WTC11 (cell line): ENCODE measurements at regions not wholly inside any gene's neighbourhood (a gene's known extent, or its start where the extent isn't known, plus 50 kb on each side); places are given as distances from the start of the nearest gene placed in this dataset.

Experiments used
- EMX1 ChIP-seq: fragments of 250-450 bp; sonication (Bioruptor Pico); IDR thresholded peaks from 2 replicates; pipeline ENCODE4 v1.8.0; 2021; ENCODE audit warnings: mild to moderate bottlenecking
- FOXK1 ChIP-seq: sonication (generic); formaldehyde crosslinking; IDR thresholded peaks from 2 replicates; pipeline ENCODE4 v1.8.0; 2022; ENCODE audit warnings: mild to moderate bottlenecking, moderate library complexity, missing genetic modification reagents
- NFYB ChIP-seq: sonication (generic); formaldehyde crosslinking; conservative IDR thresholded peaks from 2 replicates; pipeline ENCODE4 v1.8.0; 2022; ENCODE audit warnings: low read depth, missing genetic modification reagents
- ZBTB21 ChIP-seq: sonication (generic); formaldehyde crosslinking; IDR thresholded peaks from 2 replicates; pipeline ENCODE4 v1.8.1; 2023; ENCODE audit warnings: mild to moderate bottlenecking, missing genetic modification reagents, borderline replicate concordance
- ZNF121 ChIP-seq: sonication (generic); formaldehyde crosslinking; IDR thresholded peaks from 2 replicates; pipeline ENCODE4 v1.8.0; 2023; ENCODE audit warnings: missing genetic modification reagents
- TF ChIP-seq, protein P1 (sequence below): fragments of 200-600 bp; IDR thresholded peaks from 2 replicates; pipeline ENCODE4 v1.8.0; 2022; ENCODE audit warnings: antibody characterized with exemption

DNA sequence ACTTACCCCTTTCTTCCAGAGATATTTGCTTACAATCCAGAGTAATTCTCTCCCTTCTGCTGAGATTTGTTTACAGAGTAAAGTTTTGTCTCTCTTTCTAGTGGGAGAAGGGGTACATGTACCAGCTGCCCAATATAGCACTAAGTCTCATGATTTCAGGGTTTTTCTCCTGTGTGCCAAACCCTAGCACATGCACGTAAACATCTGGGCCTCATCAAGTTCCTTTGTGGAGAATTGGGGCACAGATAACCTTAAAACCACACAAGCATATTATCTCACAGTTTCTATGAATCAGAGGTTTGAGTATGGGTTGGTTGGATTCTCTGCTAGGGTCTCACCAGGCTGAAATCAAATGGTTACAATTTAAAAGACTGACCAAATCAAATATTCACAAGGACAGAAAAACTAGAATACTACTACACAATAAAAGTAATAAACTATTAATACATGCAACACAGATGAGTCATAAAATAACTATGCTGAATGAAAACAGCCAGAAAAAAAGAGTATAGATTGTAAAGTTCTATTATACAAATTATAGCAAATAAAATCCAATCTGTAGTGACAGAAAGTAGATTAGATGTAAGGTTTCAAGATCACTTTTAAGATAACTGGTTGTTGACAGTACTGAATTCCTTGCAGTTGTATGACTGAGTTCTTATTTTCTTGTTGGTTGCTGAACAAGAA lies 347.4 kb upstream of the PTBP2 start:
- TF ChIP-seq, protein P1, sequence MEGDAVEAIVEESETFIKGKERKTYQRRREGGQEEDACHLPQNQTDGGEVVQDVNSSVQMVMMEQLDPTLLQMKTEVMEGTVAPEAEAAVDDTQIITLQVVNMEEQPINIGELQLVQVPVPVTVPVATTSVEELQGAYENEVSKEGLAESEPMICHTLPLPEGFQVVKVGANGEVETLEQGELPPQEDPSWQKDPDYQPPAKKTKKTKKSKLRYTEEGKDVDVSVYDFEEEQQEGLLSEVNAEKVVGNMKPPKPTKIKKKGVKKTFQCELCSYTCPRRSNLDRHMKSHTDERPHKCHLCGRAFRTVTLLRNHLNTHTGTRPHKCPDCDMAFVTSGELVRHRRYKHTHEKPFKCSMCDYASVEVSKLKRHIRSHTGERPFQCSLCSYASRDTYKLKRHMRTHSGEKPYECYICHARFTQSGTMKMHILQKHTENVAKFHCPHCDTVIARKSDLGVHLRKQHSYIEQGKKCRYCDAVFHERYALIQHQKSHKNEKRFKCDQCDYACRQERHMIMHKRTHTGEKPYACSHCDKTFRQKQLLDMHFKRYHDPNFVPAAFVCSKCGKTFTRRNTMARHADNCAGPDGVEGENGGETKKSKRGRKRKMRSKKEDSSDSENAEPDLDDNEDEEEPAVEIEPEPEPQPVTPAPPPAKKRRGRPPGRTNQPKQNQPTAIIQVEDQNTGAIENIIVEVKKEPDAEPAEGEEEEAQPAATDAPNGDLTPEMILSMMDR = no peak
- TF ChIP-seq FOXK1 (CRISPR knock-in tag) = no peak
- TF ChIP-seq EMX1 (CRISPR knock-in tag) = no peak
- TF ChIP-seq ZNF121 = no peak
- TF ChIP-seq NFYB = no peak
- no peak for TF ChIP-seq ZBTB21
